ENCODE measurements at regions not wholly inside any gene's neighbourhood (a gene's known extent, or its start where the extent isn't known, plus 50 kb on each side); places are given as distances from the start of the nearest gene placed in this dataset.

DNA sequence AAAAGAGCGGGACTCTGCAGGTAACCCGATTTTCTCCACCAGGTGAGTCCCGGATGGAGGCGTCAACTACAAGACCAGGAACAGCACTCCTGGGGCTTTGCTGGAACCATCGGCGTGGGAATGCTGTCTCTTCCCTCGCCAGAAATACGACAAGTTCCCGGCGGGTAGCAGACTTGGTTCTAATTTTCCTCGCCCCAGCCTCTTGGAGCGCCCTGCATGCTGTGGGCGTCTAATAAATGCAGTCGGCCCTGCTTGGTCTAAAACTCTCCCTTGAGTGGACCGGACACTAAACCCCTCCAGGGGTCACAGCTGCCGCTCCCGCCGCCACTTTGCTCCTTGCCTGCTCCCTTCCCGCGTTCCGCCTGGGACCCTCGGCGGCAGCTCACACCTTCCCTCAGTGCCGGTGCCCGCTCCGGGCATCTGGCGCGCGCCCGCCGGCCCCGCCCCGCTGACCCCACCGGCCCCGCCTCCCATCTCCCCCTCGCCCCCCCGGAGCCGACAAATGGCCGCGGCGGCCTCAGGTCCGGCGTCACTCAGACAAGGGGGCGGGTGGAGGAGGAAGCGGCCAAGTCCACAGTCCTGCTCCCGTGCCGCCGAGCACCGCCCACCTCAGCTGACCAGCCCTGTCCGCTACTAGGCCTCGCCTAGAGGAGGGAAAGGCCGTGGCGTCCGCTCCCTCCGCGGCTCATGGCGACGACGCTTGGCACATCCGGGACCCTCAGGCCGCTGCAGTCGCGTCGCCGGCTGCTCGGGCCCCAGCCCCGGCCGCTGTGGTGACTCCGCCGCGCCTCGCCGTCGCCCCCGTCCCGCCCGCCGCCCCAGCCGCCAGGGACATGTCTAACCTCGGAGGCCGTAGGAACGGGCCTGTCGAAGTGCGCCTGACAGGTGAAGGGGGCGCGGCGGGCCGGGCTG, 65.8 kb downstream of the KPNA2 start (continued):
- TF ChIP-seq MAZ (IDR thresholded peaks at IDR 0.05; ENCODE audit: borderline replicate concordance, low read depth, low read length) (peak; percentile 91), MAZ (CRISPR knock-in tag; IDR thresholded peaks at IDR 0.05; ENCODE audit: low read depth) (peak; percentile 97), NR2F6 (IDR thresholded peaks at IDR 0.05) (no peak), NR2F6 (CRISPR knock-in tag; IDR thresholded peaks at IDR 0.05) (peak; percentile 81), ZNF746 (CRISPR knock-in tag; IDR thresholded peaks at IDR 0.05) (peak; percentile 85; the same call in 1 of the 2 replicates), ZNF747 (CRISPR knock-in tag; IDR thresholded peaks at IDR 0.05; ENCODE audit: borderline replicate concordance) (peak; percentile 65), ZNF878 (CRISPR knock-in tag; IDR thresholded peaks at IDR 0.05) (no peak), FOXM1 (CRISPR knock-in tag; IDR thresholded peaks at IDR 0.05) (peak; percentile 94), CEBPB (IDR thresholded peaks at IDR 0.05; ENCODE audit: borderline replicate concordance, low read depth, low read length) (no peak), ZBTB39 (CRISPR knock-in tag; IDR thresholded peaks at IDR 0.05) (peak; percentile 86), BCL6 (CRISPR knock-in tag; IDR thresholded peaks at IDR 0.05) (peak; percentile 77), ZNF660 (CRISPR knock-in tag; IDR thresholded peaks at IDR 0.05; ENCODE audit: borderline replicate concordance, low read depth) (no peak), NR2C2 (CRISPR knock-in tag; IDR thresholded peaks at IDR 0.05; ENCODE audit: borderline replicate concordance) (peak; percentile 94), ZHX2 (IDR thresholded peaks at IDR 0.05; ENCODE audit: low read depth) (peak; percentile 83), ZHX2 (CRISPR knock-in tag; IDR thresholded peaks at IDR 0.05; ENCODE audit: borderline replicate concordance) (peak; percentile 98), DR1 (CRISPR knock-in tag; IDR thresholded peaks at IDR 0.05) (peak; percentile 90; the same call in 1 of the 2 replicates), ZSCAN5A (CRISPR knock-in tag; IDR thresholded peaks at IDR 0.05; ENCODE audit: borderline replicate concordance) (no peak; the same call in 1 of the 2 replicates), ZNF503 (CRISPR knock-in tag; IDR thresholded peaks at IDR 0.05) (peak; percentile 63; the same call in 1 of the 2 replicates)

Data from HepG2 (cell line).